NCI-H2107 treated with DMSO at 0.1 percent for 48 hours (cell line): ENCODE measurements at regions not wholly inside any gene's neighbourhood (a gene's known extent, or its start where the extent isn't known, plus 50 kb on each side); places are given as distances from the start of the nearest gene placed in this dataset.
A peak's percentile ranks its signal among the peaks of the same experiment; 100 is the strongest.

Source experiments
- DNase-seq: peaks from one replicate; lab custom pipeline; 2025; ENCODE audit not compliant: unreplicated experiment; lab: John Stamatoyannopoulos, UW

DNA sequence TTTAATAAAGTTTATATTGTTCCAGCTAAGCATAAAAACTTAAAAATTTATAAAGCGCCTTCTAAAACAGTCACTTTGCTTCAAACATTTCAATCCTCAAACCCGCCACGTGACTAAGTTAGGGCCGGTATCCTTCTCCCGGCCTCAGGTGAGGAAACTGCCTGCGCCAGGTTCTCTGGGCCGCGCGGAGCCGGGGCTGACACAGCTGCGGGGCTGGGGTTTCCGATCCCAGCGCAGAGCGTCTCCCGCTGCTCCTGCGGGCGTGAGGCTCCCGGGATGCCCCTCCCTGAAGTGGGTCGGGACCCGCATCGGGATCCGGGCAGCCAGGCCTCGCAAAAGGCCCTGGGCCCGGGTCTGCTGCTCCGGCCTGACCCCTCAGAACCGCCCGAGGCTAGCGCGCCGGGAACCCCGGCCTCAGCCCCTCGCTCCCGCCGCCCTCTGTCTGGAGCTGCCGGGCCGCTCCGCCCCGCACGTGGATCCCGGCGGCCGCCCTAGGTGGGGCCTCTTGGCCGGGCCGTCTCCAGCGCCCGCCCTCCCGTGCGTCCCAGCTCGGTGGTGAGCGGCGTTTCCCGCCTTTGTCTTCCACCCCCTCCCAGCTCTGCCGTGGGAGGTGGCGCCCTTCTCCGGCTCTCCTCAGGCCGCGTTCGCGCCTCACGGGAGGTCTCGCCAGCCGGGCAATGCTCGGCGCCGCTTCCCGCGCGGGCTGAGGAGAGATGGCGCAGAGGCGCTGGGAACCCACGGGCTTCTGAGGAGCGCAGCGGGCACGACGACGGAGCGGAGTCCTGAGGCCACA is 267.9 kb downstream of the DLL1 start:
- DNase-seq, result no peak

DNA sequence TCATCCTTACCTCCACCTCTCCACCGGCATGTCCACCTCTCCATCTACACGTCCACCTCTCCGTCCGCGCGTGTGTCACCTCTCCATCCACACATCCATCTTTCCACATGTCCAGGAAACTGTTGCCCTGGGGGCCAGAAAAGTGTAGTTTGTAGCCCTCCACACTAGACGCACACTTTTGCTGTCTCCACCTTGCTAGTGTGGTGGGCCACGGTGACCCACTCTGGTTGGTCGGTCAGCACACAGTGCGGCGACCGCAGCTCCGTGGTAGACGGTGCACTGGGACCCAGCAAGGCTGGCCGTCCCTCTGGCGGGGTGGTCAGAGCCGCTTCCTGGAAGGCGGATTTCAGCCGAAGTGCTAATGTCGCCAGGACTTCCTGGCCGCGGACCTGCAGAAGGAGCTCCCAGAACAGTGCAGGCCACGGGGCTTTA is 268.6 kb downstream of the DLL1 start:
- no peak for DNase-seq

GRCh38 chr6:170021579-170021978 is 269.3 kb downstream of the DLL1 start:
- no peak for DNase-seq

- no peak for DNase-seq
Observed at GRCh38 chr6:170019818-170020583, 268.6 kb downstream of the ERMARD start.

- DNase-seq, result no peak
Observed at GRCh38 chr6:170018936-170019817, 267.8 kb downstream of the ERMARD start.

DNA sequence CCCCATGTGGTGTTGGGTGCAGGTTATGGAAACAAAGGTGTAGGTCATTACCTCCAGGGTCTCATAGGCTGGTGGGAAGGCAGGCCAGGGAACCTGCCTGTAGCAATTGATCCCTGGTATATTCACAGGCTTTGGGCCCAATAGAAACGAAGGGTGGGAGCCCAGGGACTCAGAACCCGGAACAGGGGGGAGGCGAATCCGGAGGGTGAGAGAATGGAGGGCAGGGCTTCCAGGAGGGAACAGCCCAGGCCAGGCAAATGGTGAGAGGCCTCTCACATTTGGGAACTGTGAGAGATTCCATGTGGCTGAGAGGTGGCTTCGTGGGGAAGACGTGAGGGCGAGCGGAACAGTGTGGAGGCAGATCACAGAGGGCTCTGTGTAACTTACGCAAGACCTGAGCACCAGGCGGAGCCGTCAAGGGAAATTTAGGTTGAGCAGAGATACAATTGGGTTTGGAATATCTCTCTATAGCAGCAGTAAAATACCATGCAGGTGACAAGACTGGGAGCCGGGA is 267.1 kb downstream of the ERMARD start:
- no peak for DNase-seq

GRCh38 chr6:170017603-170018320 is 266.3 kb downstream of the ERMARD start:
- no peak for DNase-seq

GRCh38 chr6:170013815-170014214 is 262.4 kb downstream of the ERMARD start:
- no peak for DNase-seq

DNA sequence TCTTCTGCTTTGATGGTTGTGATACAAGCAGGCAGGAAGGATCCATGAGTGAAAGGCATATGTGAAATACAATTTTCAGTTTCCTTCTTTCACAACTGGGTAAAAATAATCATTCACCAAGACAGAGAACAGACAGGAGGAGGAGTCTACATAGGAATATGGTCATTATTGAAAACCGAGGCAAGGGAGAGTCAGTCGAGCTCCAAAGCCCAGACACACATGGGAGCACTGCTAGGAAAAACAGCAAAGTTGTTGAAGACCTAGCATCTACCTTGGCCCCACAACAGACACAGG is 260.6 kb downstream of the ERMARD start:
- no peak for DNase-seq

DNA sequence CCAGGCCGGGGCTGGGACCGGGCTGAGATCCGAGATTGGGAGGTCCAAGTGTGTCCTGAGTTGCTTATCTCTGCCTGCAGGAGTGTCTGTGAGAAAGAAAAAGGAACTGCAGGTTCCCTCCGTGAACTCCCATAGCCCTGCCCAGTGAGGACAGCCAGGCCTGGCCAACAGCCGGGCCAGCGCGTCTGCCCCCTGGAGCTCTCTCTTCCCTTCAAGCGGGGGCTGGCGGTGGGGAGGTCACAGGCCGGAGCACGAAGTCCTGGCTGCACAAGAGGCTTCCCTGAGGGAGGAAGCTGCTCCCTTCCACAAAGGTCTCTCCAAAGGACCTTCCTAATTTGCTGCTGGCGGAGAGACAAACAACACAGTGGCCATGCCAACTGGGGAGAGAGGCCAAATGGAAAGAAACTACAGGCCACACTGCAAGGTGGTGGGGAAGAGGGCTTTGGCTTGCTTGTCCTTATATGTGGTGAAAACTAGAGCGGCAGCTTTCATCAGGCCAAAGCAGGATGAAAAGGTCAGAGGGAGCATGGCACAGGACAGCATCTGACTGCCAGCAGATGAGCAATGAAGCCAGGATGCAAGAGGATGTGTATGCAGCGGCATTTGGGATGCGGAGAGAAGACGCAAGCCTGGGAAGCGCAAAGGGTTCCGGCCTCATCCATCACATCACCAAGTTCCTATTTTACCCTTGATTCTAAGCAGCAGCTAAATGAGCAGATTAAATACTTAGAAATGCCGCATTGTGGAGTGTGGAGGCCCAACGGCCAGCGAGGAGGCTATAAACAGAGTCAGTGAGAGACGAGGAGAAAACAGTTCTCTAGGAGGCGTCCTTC is 260.0 kb downstream of the ERMARD start:
- DNase-seq, result no peak

DNA sequence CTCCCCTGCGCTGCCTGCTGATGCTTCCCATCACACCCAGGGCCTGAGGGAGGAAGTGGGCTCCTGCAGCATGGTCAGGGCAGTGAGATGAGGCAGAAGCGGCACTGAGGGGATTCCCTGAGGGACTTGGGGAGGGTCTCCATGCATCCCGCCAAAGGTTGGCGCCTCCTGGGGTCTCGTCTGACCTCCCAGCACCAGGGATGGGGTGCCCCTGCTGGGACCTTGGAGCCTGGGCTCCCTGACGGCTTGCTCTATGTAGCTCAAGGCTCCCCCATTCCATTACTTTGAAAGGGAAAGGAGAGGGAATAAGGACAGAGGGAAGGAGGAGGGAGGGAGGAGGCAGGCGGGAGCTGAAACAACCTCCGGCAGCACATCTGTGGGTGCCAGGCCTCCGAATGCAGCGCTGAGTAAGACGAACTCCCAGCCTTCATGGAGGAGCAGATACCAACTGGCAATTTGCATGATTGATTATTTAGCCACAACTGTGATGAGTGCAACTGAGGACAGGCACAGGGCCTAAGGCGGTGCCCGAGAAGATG is 259.3 kb downstream of the ERMARD start:
- no peak for DNase-seq

- no peak for DNase-seq
Observed at GRCh38 chr6:170008294-170008785, 256.9 kb downstream of the ERMARD start.

DNA sequence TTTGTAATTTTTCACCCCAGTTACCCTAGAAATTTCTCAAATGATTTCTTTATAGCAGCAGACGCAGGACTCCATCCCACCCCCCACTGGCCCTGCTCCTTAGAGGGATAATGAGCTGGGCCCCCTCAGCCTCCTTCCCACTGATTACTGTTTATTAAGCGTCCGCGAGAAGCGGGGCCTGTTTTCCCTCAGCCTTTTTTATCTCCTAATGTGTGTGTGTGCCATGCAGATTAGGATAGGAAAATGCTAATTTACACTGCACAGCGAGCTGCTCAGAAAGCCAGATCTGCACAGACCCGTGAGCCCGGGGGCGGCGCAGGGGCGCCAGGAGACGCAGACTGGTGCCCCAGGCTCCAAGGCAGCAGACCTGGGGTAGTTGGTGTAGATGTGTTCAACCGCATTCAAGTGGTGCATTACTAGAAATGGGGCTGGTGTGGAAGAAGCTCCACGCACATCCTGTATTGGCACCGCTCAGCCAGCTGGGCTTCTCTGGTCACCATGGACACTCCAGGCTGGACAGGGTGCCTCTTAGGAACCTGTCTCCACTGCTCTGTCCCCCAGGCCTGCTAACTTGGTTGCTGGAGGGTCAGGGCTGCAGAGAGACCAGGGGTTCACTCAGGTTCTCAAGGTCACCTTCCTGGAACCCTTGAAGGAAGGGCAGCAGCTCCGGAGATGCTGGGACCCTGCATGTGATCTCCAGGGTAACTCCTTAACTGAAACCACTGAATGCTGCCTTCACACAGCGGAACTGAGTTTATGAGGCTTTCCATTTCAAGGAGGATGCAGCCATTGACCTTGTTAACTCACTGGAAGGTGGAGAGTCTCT is 256.3 kb downstream of the ERMARD start:
- no peak for DNase-seq

DNA sequence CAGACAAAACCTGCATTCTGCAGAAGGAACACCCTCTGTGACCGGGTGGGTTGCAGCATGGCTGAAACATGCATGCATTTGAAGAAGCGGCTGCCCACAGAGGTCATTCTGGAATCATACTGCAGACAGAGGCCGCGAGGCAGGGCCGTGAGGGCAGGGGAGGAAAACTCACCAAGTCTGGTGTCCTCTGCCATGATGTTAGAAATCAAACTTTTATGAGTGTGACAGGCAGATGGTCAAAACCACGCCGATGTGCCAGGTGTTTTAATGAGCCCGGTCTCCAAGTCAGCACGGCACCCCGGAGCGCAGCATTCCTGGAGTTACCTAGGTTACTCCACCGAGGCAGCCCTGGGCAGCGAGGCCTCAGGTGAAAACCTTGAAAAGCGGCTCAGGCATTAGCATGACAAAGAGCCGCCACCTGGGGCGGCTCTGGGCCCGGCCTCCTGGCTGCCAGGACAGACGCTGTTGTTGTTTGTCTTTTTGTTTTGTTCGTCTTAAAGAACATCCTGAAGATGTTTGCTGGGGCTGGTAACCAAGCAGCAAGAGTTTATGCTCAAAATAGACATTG is 255.6 kb downstream of the ERMARD start:
- DNase-seq, result peak; percentile 40

DNA sequence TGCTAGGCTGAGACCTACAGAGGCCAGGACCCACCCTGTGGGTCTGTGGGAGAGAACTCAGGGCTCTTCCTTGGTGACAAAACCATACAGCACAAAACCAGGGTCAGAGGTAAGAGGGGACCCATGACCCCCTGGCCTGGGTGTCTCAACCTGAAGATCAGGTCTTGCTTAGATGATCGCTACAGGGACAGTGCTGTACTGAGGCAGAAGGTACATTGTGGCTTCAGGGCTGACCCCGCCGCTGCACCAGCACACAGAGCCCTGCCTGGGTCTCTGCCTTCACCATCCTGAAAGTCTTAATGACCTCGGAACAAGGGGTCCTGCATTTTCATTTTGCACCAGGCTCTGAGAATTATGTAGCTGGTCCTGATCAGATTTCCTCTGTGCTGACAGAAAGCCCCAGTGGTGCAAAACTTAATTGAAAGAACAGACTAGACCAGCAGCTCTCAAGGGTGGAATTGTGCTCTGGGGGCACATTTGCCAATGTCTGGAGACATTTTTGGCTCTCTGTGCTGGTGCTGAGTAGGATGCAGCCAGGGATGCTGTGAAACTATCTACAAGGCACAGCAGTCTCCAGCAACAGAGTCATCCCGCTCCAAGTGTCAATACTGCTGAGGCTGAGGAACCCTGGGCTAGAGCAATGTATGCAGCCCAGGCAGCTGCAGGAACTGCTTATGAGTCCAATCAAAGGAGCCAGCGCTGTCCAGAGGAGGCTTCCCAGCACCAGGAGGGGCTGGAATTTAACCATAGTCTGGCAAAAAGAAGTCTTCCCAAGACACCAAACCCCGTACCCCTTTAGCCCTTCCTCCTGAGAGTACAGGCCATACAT is 254.9 kb downstream of the ERMARD start:
- DNase-seq, result no peak

- no peak for DNase-seq
Observed at GRCh38 chr6:170005665-170006064, 254.2 kb downstream of the ERMARD start.

- DNase-seq, result no peak
Observed at GRCh38 chr6:170004585-170005210, 253.3 kb downstream of the ERMARD start.
